A673 (cell line): ENCODE measurements at regions not wholly inside any gene's neighbourhood (a gene's known extent, or its start where the extent isn't known, plus 50 kb on each side); places are given as distances from the start of the nearest gene placed in this dataset.

ENCODE experiments used
- BruUV-seq: library from RNA; stranded (reverse); fragments of 400-500 nt; replicated peaks from 2 replicates; lab custom pipeline; 2021; lab: Mats Ljungman, UMichigan
- CTCF ChIA-PET: fragments of 300-600 bp; sonication (Branson Sonifier 250); formaldehyde crosslinking; loops from one replicate; lab custom pipeline; 2022; ENCODE audit warnings: antibody characterized with exemption; lab: Charles Lee
- POLR2A ChIA-PET: fragments of 300-600 bp; sonication (Branson Sonifier 250); formaldehyde crosslinking; loops from one replicate; lab custom pipeline; 2022; ENCODE audit warnings: antibody characterized with exemption; ENCODE audit not compliant: low non-redundant PET; lab: Charles Lee
- DNase-seq: peaks from one replicate; pipeline ENCODE4 v3.0.0-alpha.2; 2015; ENCODE audit warnings: low spot score
- H3K27ac ChIP-seq: fragments of 200-600 bp; sonication (generic); 2 replicates; pipeline ENCODE4 v1.5.1; 2016; ENCODE audit warnings: mixed run types, low read depth, mild to moderate bottlenecking, mixed read lengths, antibody characterized with exemption, low read length; ENCODE audit not compliant: poor library complexity, severe bottlenecking
- H3K27me3 ChIP-seq: fragments of 200-600 bp; sonication (generic); replicated peaks from 2 replicates; pipeline ENCODE4 v1.6.1; 2017; ENCODE audit warnings: mixed run types, low read depth, mild to moderate bottlenecking, mixed read lengths, antibody characterized with exemption, low read length; ENCODE audit not compliant: insufficient read depth, poor library complexity
- H3K36me3 ChIP-seq: fragments of 200-600 bp; sonication (generic); 2 replicates; pipeline ENCODE4 v1.6.1; 2016; ENCODE audit warnings: mixed run types, mild to moderate bottlenecking, mixed read lengths, antibody characterized with exemption, low read length; ENCODE audit not compliant: insufficient read depth, poor library complexity, severe bottlenecking
- H3K4me1 ChIP-seq: fragments of 200-600 bp; sonication (generic); 2 replicates; pipeline ENCODE4 v1.6.1; 2017; ENCODE audit warnings: mixed run types, mild to moderate bottlenecking, mixed read lengths, antibody characterized with exemption, low read length; ENCODE audit not compliant: insufficient read depth, poor library complexity, severe bottlenecking
- H3K4me3 ChIP-seq: fragments of 200-600 bp; sonication (generic); 2 replicates; pipeline ENCODE4 v1.5.1; 2016; ENCODE audit warnings: low read depth, mixed run types, mild to moderate bottlenecking, mixed read lengths, low read length; ENCODE audit not compliant: poor library complexity, severe bottlenecking
- H3K9me3 ChIP-seq: fragments of 200-600 bp; sonication (generic); 2 replicates; pipeline ENCODE4 v1.6.1; 2016; ENCODE audit warnings: mixed run types, low read depth, mild to moderate bottlenecking, mixed read lengths, antibody characterized with exemption, low read length; ENCODE audit not compliant: poor library complexity, severe bottlenecking
- EZH2 ChIP-seq: fragments of 200-600 bp; sonication (generic); IDR thresholded peaks from 2 replicates; pipeline ENCODE4 v1.6.1; 2017; ENCODE audit warnings: borderline replicate concordance, low read depth, mild to moderate bottlenecking, mixed read lengths, antibody characterized with exemption, low read length; ENCODE audit not compliant: poor library complexity, severe bottlenecking
- intact Hi-C: fragments of 100-400 bp; cut with micrococcal nuclease; formaldehyde crosslinking; loops from one replicate; pipeline ENCODE4 v1.10.0; 2022; ENCODE audit not compliant: unreplicated experiment
- TF ChIP-seq, protein P1 (sequence below): fragments of 300-800, 200-600 bp; sonication (generic); conservative IDR thresholded peaks from 2 replicates; pipeline ENCODE4 v1.5.1; 2017; ENCODE audit warnings: low read depth, mild to moderate bottlenecking, antibody characterized with exemption, low read length, moderate library complexity, mixed read lengths

DNA sequence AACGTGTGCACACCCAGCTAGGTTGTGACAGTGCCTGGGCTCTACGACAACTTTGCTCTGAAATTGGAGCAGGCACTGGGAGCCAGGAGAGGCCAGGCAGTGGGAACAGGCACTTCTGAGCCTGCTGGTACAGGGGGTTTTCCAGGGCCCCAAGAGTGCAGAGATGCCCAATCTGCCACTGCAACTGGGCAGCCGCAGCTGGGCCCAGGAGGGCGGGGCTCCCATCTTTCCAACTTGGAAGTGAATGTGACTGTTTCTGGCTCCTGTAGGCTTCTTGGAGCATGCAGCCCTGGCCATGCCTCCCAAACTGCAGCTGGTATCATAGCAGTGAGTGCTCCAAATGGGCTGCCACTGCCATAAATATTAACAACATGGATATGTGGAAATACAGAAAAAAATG lies 465.1 kb upstream of the PABPC4L start:
- Histone ChIP-seq H3K9me3 (no peaks in the 10 kb centered on the region), H3K4me1 (no peaks in the 10 kb centered on the region), H3K4me3 (no peak overlapping the region), H3K27ac (no peak overlapping the region), H3K27me3 (no peaks in the 10 kb centered on the region), H3K36me3 (no peaks in the 10 kb centered on the region)
- DNase-seq, result no peak
- ChIA-PET CTCF (no interaction called here), POLR2A (no interaction called here)
- intact Hi-C loops, result no loop called here
- TF ChIP-seq EZH2, result no peak
- TF ChIP-seq, protein P1, sequence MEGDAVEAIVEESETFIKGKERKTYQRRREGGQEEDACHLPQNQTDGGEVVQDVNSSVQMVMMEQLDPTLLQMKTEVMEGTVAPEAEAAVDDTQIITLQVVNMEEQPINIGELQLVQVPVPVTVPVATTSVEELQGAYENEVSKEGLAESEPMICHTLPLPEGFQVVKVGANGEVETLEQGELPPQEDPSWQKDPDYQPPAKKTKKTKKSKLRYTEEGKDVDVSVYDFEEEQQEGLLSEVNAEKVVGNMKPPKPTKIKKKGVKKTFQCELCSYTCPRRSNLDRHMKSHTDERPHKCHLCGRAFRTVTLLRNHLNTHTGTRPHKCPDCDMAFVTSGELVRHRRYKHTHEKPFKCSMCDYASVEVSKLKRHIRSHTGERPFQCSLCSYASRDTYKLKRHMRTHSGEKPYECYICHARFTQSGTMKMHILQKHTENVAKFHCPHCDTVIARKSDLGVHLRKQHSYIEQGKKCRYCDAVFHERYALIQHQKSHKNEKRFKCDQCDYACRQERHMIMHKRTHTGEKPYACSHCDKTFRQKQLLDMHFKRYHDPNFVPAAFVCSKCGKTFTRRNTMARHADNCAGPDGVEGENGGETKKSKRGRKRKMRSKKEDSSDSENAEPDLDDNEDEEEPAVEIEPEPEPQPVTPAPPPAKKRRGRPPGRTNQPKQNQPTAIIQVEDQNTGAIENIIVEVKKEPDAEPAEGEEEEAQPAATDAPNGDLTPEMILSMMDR, result no peak
- BruUV-seq, result no TSS peak

DNA sequence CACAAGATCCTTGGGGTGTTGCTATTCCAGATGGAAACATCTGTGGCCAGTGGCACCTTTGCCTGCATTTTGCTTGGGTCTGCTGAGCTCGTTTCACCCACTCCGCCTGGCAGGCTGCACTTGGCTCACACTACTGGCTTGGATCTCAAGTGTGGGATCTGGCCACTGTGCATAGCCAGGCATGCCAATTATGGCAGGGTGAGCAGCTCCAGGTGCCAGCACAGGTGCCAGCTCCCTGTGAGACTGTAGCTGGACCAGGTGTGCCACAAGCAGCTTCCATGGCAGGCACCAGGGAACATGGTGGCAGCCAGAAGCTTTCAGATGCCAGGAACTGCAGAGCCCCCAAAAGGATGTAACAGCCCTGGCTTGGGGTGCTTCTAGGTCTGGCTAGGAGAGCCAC lies 463.8 kb upstream of the PABPC4L start:
- no peaks in the 10 kb centered on the region for H3K4me1 ChIP-seq
- no peaks in the 10 kb centered on the region for H3K27me3 ChIP-seq
- H3K9me3 ChIP-seq, result no peaks in the 10 kb centered on the region
- POLR2A ChIA-PET, result no interaction called here
- TF ChIP-seq, protein P1, result no peak
- no peak for TF ChIP-seq EZH2
- CTCF ChIA-PET, result interaction anchor here (0.5 kb wide), 1 partner anchor 60 kb away, joined by 3 read pairs; no protein-coding TSS in a partner anchor
- no peak overlapping the region for H3K27ac ChIP-seq
- DNase-seq, result no peak
- intact Hi-C loops, result no loop called here
- H3K4me3 ChIP-seq, result no peak overlapping the region
- no TSS peak for BruUV-seq
- H3K36me3 ChIP-seq, result no peaks in the 10 kb centered on the region

DNA sequence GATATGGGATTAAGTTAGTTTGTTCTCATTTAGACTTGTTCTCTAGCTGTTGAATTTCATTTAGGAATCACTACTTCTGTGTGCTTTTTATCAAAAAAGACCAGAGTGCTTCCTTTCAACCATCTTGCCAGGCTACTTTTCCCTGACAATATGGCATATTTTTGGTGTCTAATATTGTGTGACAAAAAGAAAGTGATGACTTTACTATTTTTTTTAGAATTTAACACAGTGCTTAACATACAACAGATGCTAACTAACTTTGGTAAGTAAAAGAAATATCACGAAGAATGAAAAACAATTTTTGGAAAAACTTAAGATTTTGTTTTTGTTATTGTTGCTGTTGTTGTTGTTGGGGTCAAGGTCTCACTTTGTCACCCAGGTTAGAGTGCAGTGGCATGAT lies 462.2 kb upstream of the PABPC4L start:
- ChIA-PET POLR2A (no interaction called here), CTCF (interaction anchor here (0.9 kb wide), 1 partner anchor 302 kb away, joined by 9 read pairs; no protein-coding TSS in a partner anchor)
- no peaks in the 10 kb centered on the region for H3K9me3 ChIP-seq
- no peaks in the 10 kb centered on the region for H3K36me3 ChIP-seq
- DNase-seq, result no peak
- no TSS peak for BruUV-seq
- no peaks in the 10 kb centered on the region for H3K27me3 ChIP-seq
- no peak overlapping the region for H3K27ac ChIP-seq
- no peak overlapping the region for H3K4me3 ChIP-seq
- H3K4me1 ChIP-seq, result no peaks in the 10 kb centered on the region
- intact Hi-C loops, result no loop called here
- TF ChIP-seq, protein P1, result no peak
- no peak for TF ChIP-seq EZH2
